ENCODE measurements at regions not wholly inside any gene's neighbourhood (a gene's known extent, or its start where the extent isn't known, plus 50 kb on each side); places are given as distances from the start of the nearest gene placed in this dataset.

DNA sequence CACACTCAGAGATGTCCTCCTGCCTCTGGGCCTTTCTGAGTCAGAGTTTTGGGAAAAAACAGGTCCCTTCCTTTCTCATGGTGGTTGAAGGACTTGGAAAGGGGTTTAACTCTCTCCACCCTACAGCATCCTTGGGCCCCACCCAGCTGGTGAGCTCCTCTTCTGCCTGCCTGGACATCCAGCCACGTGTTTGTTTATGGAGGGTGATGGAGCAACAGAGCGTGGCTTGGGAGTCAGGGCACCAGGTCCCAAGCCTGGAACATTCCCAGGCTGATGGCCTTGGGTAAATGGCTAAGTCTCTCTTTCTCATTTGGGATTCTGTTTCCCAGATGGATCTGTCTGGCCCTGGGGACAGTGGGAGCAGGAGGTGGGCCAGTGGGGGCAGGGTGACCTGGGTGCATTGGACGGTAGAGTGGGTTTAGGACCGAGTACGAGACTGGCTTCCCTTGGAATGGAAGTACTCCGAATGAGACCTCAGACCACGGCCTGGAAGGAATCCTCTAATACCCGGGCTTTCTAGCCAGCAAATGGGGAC is 141.1 kb upstream of the IRX2 start:
- TF ChIP-seq CTCF (IDR thresholded peaks at IDR 0.05) = no peak
- no peak for TF ChIP-seq POLR2A (IDR thresholded peaks at IDR 0.05)

Measured in body of pancreas (tissue), 4 donors.